Breast epithelium (tissue), 3 donors: ENCODE measurements at regions not wholly inside any gene's neighbourhood (a gene's known extent, or its start where the extent isn't known, plus 50 kb on each side); places are given as distances from the start of the nearest gene placed in this dataset.

ENCODE experiments used
- CTCF ChIP-seq, 3 donors: fragments of 450-650 bp; IDR thresholded peaks; one replicate each; pipeline ENCODE4 v1.5.1; 2016 to 2017; ENCODE audit warnings: antibody characterized with exemption in 3 of 3, mild to moderate bottlenecking in 3 of 3, moderate library complexity in 3 of 3
- POLR2A ChIP-seq: fragments of 450-650 bp; IDR thresholded peaks from one replicate; pipeline ENCODE4 v1.6.1; 2016; ENCODE audit warnings: antibody characterized with exemption, mild to moderate bottlenecking, moderate library complexity
- POLR2AphosphoS5 ChIP-seq, 3 donors: sonication (generic); formaldehyde crosslinking; IDR thresholded peaks; one replicate each; pipeline ENCODE4 v1.6.1; 2017; ENCODE audit warnings: antibody characterized with exemption in 3 of 3

DNA sequence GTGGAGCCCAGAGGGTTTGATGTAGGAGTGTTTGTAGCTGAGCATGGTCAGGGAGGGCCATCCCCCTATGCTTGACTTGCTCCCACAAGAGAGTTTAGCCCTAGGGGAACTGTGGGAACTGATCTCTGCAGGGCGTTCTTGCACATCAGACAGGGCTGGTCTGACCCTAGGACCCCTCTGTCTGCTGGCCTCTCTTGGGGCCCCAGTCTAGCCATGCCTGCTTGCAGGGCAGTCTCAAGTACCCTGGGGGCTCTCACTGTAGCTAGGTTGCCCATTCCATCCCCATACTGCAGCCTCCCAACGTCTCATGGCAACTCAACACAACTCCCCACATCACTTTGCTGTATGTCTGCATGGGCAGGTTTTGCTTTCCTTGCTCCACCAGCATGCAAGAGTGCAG lies 1250.7 kb upstream of the B3GALT2 start:
- TF ChIP-seq CTCF (IDR thresholded peaks at IDR 0.05) (no peak), POLR2A (no peak), POLR2AphosphoS5 (IDR thresholded peaks at IDR 0.05) (no peak)
